Panc1 (cell line): ENCODE measurements at regions not wholly inside any gene's neighbourhood (a gene's known extent, or its start where the extent isn't known, plus 50 kb on each side); places are given as distances from the start of the nearest gene placed in this dataset.

Experiments used
- ATAC-seq: fragments of 200-7000 bp; cut with Tn5 transposase; 2 replicates; pipeline ENCODE4 v1.9.1; 2020; ENCODE audit warnings: mild to moderate bottlenecking, moderate library complexity
- BruUV-seq: library from RNA; stranded (reverse); fragments of 400-500 nt; replicated peaks from 2 replicates; lab custom pipeline; 2021; lab: Mats Ljungman, UMichigan
- CTCF ChIA-PET: fragments of 300-600 bp; sonication (Branson Sonifier 250); formaldehyde crosslinking; loops from one replicate; lab custom pipeline; 2022; ENCODE audit warnings: antibody characterized with exemption; lab: Charles Lee
- POLR2A ChIA-PET: fragments of 300-600 bp; sonication (Branson Sonifier 250); formaldehyde crosslinking; loops from one replicate; lab custom pipeline; 2022; ENCODE audit warnings: antibody characterized with exemption; lab: Charles Lee
- DNase-seq: peaks from one replicate; pipeline ENCODE4 v3.0.0-alpha.2; 2010; ENCODE audit warnings: low read depth, low spot score
- H3K27ac ChIP-seq: 2 replicates; pipeline ENCODE4 v1.5.1; 2011; ENCODE audit warnings: mild to moderate bottlenecking, low read length, inconsistent platforms
- H3K27me3 ChIP-seq: fragments of 200-500 bp; sonication (Bioruptor generic); 2 replicates; pipeline ENCODE4 v1.6.0; 2014; ENCODE audit warnings: low read length, inconsistent platforms; ENCODE audit not compliant: control insufficient read depth, insufficient read depth
- H3K36me3 ChIP-seq: fragments of 200-500 bp; sonication (Bioruptor generic); 2 replicates; pipeline ENCODE4 v1.5.1; 2014; ENCODE audit warnings: inconsistent platforms, mild to moderate bottlenecking, low read length, moderate library complexity; ENCODE audit not compliant: control insufficient read depth, insufficient read depth
- H3K4me1 ChIP-seq: 2 replicates; pipeline ENCODE4 v1.5.1; 2011; ENCODE audit warnings: inconsistent platforms, mild to moderate bottlenecking, low read length, moderate library complexity; ENCODE audit not compliant: control insufficient read depth, insufficient read depth
- H3K4me3 ChIP-seq, 2 experiments: 2 replicates each; pipeline ENCODE4 v1.5.1; 2011 to 2012; ENCODE audit warnings: low read depth in 2 of 2, low read length in 2 of 2, mild to moderate bottlenecking in 2 of 2, inconsistent platforms in 1 of 2, moderate library complexity in 1 of 2
- H3K9me3 ChIP-seq: fragments of 200-500 bp; sonication (Bioruptor generic); 2 replicates; pipeline ENCODE4 v1.5.1; 2014; ENCODE audit warnings: low read depth, mild to moderate bottlenecking, inconsistent platforms, low read length, moderate library complexity; ENCODE audit not compliant: control insufficient read depth, insufficient read depth
- CTCF ChIP-seq: fragments of 450-650 bp; IDR thresholded peaks from 2 replicates; pipeline ENCODE4 v1.5.1; 2017; ENCODE audit warnings: mild to moderate bottlenecking
- POLR2AphosphoS5 ChIP-seq: IDR thresholded peaks from 2 replicates; pipeline ENCODE4 v1.6.1; 2012; ENCODE audit warnings: mild to moderate bottlenecking, low read depth, low read length, moderate library complexity
- SIN3A ChIP-seq: IDR thresholded peaks from 2 replicates; pipeline ENCODE4 v1.6.1; 2012; ENCODE audit warnings: low read depth, mild to moderate bottlenecking, low read length, moderate library complexity, borderline replicate concordance; ENCODE audit not compliant: insufficient read depth
- TCF7L2 ChIP-seq: IDR thresholded peaks from 2 replicates; pipeline ENCODE4 v1.6.1; 2011; ENCODE audit warnings: mild to moderate bottlenecking, low read depth, low read length, inconsistent platforms
- in situ Hi-C: cut with HindIII; loops from 2 replicates; pipeline ENCODE4 v1.10.0; 2016; ENCODE audit warnings: low sequenced_read_pairs, low pct_unique_long_range_greater_than_20kb
- intact Hi-C: fragments of 100-400 bp; cut with micrococcal nuclease; formaldehyde crosslinking; loops from one replicate; pipeline ENCODE4 v1.10.0; 2022; ENCODE audit not compliant: unreplicated experiment
- TF ChIP-seq, protein P1 (sequence below), 2 experiments: IDR thresholded peaks; 2 replicates each; pipeline ENCODE4 v1.6.1; 2011 to 2012; ENCODE audit warnings: low read depth in 2 of 2, control low read depth in 1 of 2, low read length in 1 of 2, mild to moderate bottlenecking in 1 of 2, moderate library complexity in 1 of 2; ENCODE audit not compliant: insufficient read depth in 1 of 2

DNA sequence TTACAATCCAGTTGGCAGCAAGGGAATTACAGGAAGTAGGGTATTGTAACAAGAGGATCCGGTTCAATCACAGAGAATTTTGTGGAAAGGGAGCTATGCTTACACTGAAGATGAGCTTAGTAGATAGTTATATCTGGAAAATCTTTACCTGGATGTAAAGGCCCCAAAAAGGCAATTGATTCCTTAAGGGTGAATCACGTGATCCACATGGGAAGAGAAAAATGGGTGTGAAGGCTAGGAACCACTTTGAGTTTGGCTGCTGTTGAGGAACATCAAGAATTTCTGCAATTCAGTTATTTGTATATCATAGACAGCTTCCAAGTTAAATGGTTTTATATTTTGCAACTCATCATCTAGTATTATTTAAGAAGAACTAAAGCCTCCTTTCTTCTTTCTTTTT is 194.0 kb upstream of the ARHGAP24 start:
- H3K27ac ChIP-seq = no peak overlapping the region
- no peaks in the 10 kb centered on the region for H3K9me3 ChIP-seq
- H3K4me1 ChIP-seq = no peaks in the 10 kb centered on the region
- H3K36me3 ChIP-seq = no peaks in the 10 kb centered on the region
- BruUV-seq = no TSS peak
- in situ Hi-C loops = no loop called here
- no peak for ATAC-seq
- TF ChIP-seq, protein P1, sequence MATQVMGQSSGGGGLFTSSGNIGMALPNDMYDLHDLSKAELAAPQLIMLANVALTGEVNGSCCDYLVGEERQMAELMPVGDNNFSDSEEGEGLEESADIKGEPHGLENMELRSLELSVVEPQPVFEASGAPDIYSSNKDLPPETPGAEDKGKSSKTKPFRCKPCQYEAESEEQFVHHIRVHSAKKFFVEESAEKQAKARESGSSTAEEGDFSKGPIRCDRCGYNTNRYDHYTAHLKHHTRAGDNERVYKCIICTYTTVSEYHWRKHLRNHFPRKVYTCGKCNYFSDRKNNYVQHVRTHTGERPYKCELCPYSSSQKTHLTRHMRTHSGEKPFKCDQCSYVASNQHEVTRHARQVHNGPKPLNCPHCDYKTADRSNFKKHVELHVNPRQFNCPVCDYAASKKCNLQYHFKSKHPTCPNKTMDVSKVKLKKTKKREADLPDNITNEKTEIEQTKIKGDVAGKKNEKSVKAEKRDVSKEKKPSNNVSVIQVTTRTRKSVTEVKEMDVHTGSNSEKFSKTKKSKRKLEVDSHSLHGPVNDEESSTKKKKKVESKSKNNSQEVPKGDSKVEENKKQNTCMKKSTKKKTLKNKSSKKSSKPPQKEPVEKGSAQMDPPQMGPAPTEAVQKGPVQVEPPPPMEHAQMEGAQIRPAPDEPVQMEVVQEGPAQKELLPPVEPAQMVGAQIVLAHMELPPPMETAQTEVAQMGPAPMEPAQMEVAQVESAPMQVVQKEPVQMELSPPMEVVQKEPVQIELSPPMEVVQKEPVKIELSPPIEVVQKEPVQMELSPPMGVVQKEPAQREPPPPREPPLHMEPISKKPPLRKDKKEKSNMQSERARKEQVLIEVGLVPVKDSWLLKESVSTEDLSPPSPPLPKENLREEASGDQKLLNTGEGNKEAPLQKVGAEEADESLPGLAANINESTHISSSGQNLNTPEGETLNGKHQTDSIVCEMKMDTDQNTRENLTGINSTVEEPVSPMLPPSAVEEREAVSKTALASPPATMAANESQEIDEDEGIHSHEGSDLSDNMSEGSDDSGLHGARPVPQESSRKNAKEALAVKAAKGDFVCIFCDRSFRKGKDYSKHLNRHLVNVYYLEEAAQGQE (IDR thresholded peaks at IDR 0.05; ENCODE audit: insufficient read depth in 1 of 2, low read depth in 2 of 2, low read length in 1 of 2) = no peak
- TF ChIP-seq CTCF (no peak), SIN3A (no peak), POLR2AphosphoS5 (no peak), TCF7L2 (no peak)
- CTCF ChIA-PET = no interaction called here
- no peak for DNase-seq
- H3K4me3 ChIP-seq = no peak overlapping the region
- intact Hi-C loops = no loop called here
- POLR2A ChIA-PET = no interaction called here
- H3K27me3 ChIP-seq = no peaks in the 10 kb centered on the region

GRCh38 chr4:85291226-85291625 is 183.7 kb upstream of the ARHGAP24 start:
- Histone ChIP-seq H3K27me3 (no peaks in the 10 kb centered on the region), H3K4me3 (no peak overlapping the region), H3K9me3 (no peaks in the 10 kb centered on the region), H3K36me3 (no peaks in the 10 kb centered on the region), H3K27ac (no peak overlapping the region), H3K4me1 (no peaks in the 10 kb centered on the region)
- no TSS peak for BruUV-seq
- ChIA-PET POLR2A (no interaction called here), CTCF (no interaction called here)
- no peak for ATAC-seq
- no peak for TF ChIP-seq TCF7L2
- no peak for TF ChIP-seq POLR2AphosphoS5
- no peak for TF ChIP-seq SIN3A
- TF ChIP-seq, protein P1 (IDR thresholded peaks at IDR 0.05; ENCODE audit: insufficient read depth in 1 of 2, low read depth in 2 of 2, low read length in 1 of 2) = no peak
- TF ChIP-seq CTCF = no peak
- no peak for DNase-seq
- in situ Hi-C loops (no loop called here), intact Hi-C loops (no loop called here)
